HCT116 (cell line): ENCODE measurements at regions not wholly inside any gene's neighbourhood (a gene's known extent, or its start where the extent isn't known, plus 50 kb on each side); places are given as distances from the start of the nearest gene placed in this dataset.

Experiments
- ATAC-seq: fragments of 200-7000 bp; cut with Tn5 transposase; 2 replicates; pipeline ENCODE4 v1.9.1; 2020; ENCODE audit warnings: mild to moderate bottlenecking, moderate library complexity
- BruUV-seq: library from RNA; stranded (reverse); fragments of 400-500 nt; replicated peaks from 2 replicates; lab custom pipeline; 2021; lab: Mats Ljungman, UMichigan
- CTCF ChIA-PET: fragments of 300-600 bp; sonication (Branson Sonifier 250); formaldehyde crosslinking; loops from one replicate; lab custom pipeline; 2021; ENCODE audit warnings: antibody characterized with exemption; lab: Charles Lee
- POLR2A ChIA-PET: fragments of 300-600, 350-600 bp; sonication (Branson Sonifier 250); formaldehyde crosslinking; loops from one replicate; lab custom pipeline; 2021; ENCODE audit warnings: antibody characterized with exemption; lab: Charles Lee
- RAD21 ChIA-PET, 2 experiments: fragments of 300-600 bp; sonication (Branson Sonifier 250); formaldehyde crosslinking; loops; one replicate each; lab custom pipeline; 2023; ENCODE audit warnings: low total read pairs in 2 of 2; ENCODE audit not compliant: uncharacterized antibody in 2 of 2, unreplicated experiment in 2 of 2, low non-redundant PET in 1 of 2; lab: Charles Lee
- DNase-seq: peaks from one replicate; pipeline ENCODE4 v3.0.0-alpha.2; 2010; ENCODE audit warnings: low read depth, low spot score
- H2AFZ ChIP-seq: fragments of 200-600 bp; shearing (Covaris generic), sonication (generic); 2 replicates; pipeline ENCODE4 v1.6.1; 2017; ENCODE audit warnings: low read depth, mixed run types, mixed read lengths, antibody characterized with exemption, low read length; ENCODE audit not compliant: poor library complexity, severe bottlenecking
- H3K27ac ChIP-seq: 2 replicates; pipeline ENCODE4 v1.5.1; 2012; ENCODE audit warnings: low read depth, low read length
- H3K27me3 ChIP-seq: fragments of 200-600 bp; sonication (generic); 2 replicates; pipeline ENCODE4 v1.6.1; 2016; ENCODE audit warnings: mixed run types, low read length, mixed read lengths; ENCODE audit not compliant: insufficient read depth
- H3K36me3 ChIP-seq, 2 experiments: fragments of 200-500 bp in 1 of 2; fragments of 200-600 bp in 1 of 2; sonication (Bioruptor generic) in 1 of 2; sonication (generic) in 1 of 2; 2 replicates each; pipeline versions ENCODE4 v1.5.1 to v1.6.1; 2014 to 2016; ENCODE audit warnings: low read length in 2 of 2, inconsistent platforms in 1 of 2, mixed read lengths in 1 of 2, mixed run types in 1 of 2; ENCODE audit not compliant: insufficient read depth in 2 of 2, control insufficient read depth in 1 of 2
- H3K4me1 ChIP-seq, 2 experiments: fragments of 200-600 bp in 1 of 2; sonication (generic) in 1 of 2; 2 replicates each; pipeline versions ENCODE4 v1.5.1 to v1.6.1; 2012 to 2017; ENCODE audit warnings: low read length in 2 of 2, inconsistent platforms in 1 of 2, mild to moderate bottlenecking in 1 of 2, mixed read lengths in 1 of 2, mixed run types in 1 of 2, moderate library complexity in 1 of 2; ENCODE audit not compliant: insufficient read depth in 2 of 2, control insufficient read depth in 1 of 2
- H3K4me2 ChIP-seq: fragments of 200-600 bp; sonication (generic); 2 replicates; pipeline ENCODE4 v1.6.1; 2017; ENCODE audit warnings: mixed run types, low read length, mixed read lengths
- H3K4me3 ChIP-seq, 2 experiments: fragments of 200-600 bp in 1 of 2; sonication (generic) in 1 of 2; replicated peaks in 1 of 2; 2 replicates each; pipeline ENCODE4 v1.5.1; 2011 to 2016; ENCODE audit warnings: low read length in 2 of 2, control low read depth in 1 of 2, low read depth in 1 of 2, mild to moderate bottlenecking in 1 of 2, mixed read lengths in 1 of 2, mixed run types in 1 of 2
- H3K79me2 ChIP-seq: fragments of 200-600 bp; sonication (generic); 2 replicates; pipeline ENCODE4 v1.6.1; 2017; ENCODE audit warnings: mild to moderate bottlenecking, mixed run types, low read length, moderate library complexity, mixed read lengths; ENCODE audit not compliant: insufficient read depth
- H3K9ac ChIP-seq: fragments of 200-600 bp; sonication (generic); 2 replicates; pipeline ENCODE4 v1.6.1; 2016; ENCODE audit warnings: low read length, mixed read lengths
- H3K9me2 ChIP-seq: fragments of 200-600 bp; sonication (generic), shearing (Covaris generic); 2 replicates; pipeline ENCODE4 v1.6.1; 2017; ENCODE audit warnings: mixed run types, mild to moderate bottlenecking, moderate library complexity; ENCODE audit not compliant: insufficient read depth
- H3K9me3 ChIP-seq, 2 experiments: fragments of 200-500 bp in 1 of 2; fragments of 200-600 bp in 1 of 2; sonication (Bioruptor generic) in 1 of 2; sonication (generic) in 1 of 2; 2 replicates each; pipeline ENCODE4 v1.6.1; 2014 to 2017; ENCODE audit warnings: low read length in 2 of 2, mixed read lengths in 2 of 2, inconsistent platforms in 1 of 2, low read depth in 1 of 2, mild to moderate bottlenecking in 1 of 2, mixed run types in 1 of 2, moderate library complexity in 1 of 2; ENCODE audit not compliant: control insufficient read depth in 1 of 2, insufficient read depth in 1 of 2
- H4K20me1 ChIP-seq: fragments of 200-600 bp; sonication (generic), shearing (Covaris generic); 2 replicates; pipeline ENCODE4 v1.6.1; 2017; ENCODE audit warnings: mixed run types, mild to moderate bottlenecking, moderate library complexity; ENCODE audit not compliant: insufficient read depth
- CBX3 ChIP-seq: IDR thresholded peaks from 2 replicates; pipeline ENCODE4 v1.6.1; 2012; ENCODE audit warnings: low read depth
- CEBPB ChIP-seq: IDR thresholded peaks from 2 replicates; pipeline ENCODE4 v1.6.1; 2012; ENCODE audit warnings: low read depth
- ELF1 ChIP-seq: IDR thresholded peaks from 2 replicates; pipeline ENCODE4 v1.6.1; 2012; ENCODE audit warnings: low read depth, borderline replicate concordance
- EZH2 ChIP-seq: fragments of 200-600 bp; sonication (generic); IDR thresholded peaks from 2 replicates; pipeline ENCODE4 v1.6.1; 2017; ENCODE audit warnings: antibody characterized with exemption, mixed run types
- JUND ChIP-seq: IDR thresholded peaks from 2 replicates; pipeline ENCODE4 v1.6.1; 2012
- POLR2AphosphoS5 ChIP-seq: IDR thresholded peaks from 2 replicates; pipeline ENCODE4 v1.6.1; 2011; ENCODE audit warnings: mild to moderate bottlenecking, low read depth, low read length, moderate library complexity
- RAD21 ChIP-seq: IDR thresholded peaks from 2 replicates; pipeline ENCODE4 v1.6.1; 2012; ENCODE audit warnings: low read depth, mild to moderate bottlenecking
- SIN3A ChIP-seq: IDR thresholded peaks from 2 replicates; pipeline ENCODE4 v1.6.1; 2012; ENCODE audit warnings: low read depth
- TCF7L2 ChIP-seq: IDR thresholded peaks from 2 replicates; pipeline ENCODE4 v1.7.0; 2011; ENCODE audit warnings: borderline replicate concordance, inconsistent platforms; ENCODE audit not compliant: insufficient read depth, insufficient read length; ENCODE audit errors: extremely low read depth
- YY1 ChIP-seq: IDR thresholded peaks from 2 replicates; pipeline ENCODE4 v1.6.1; 2011; ENCODE audit warnings: low read length, low read depth, moderate library complexity, mild to moderate bottlenecking; ENCODE audit not compliant: insufficient replicate concordance; ENCODE audit errors: extremely low read depth
- ZFX ChIP-seq: fragments of 450-650 bp; IDR thresholded peaks from 2 replicates; pipeline ENCODE4 v1.6.1; 2017
- ZNF274 ChIP-seq: fragments of 200-500 bp; sonication (Bioruptor generic); IDR thresholded peaks from 2 replicates; pipeline ENCODE4 v1.6.1; 2014; ENCODE audit warnings: mild to moderate bottlenecking, low read depth, low read length, inconsistent platforms
- intact Hi-C: fragments of 100-400 bp; cut with micrococcal nuclease; formaldehyde crosslinking; loops from 2 replicates; pipeline ENCODE4 v1.10.0; 2022
- TF ChIP-seq, protein P1 (sequence below): IDR thresholded peaks from 2 replicates; pipeline ENCODE4 v1.6.1; 2012
- TF ChIP-seq, protein P2 (sequence below): IDR thresholded peaks from 2 replicates; pipeline ENCODE4 v1.6.1; 2011; ENCODE audit warnings: mild to moderate bottlenecking, low read length, moderate library complexity; ENCODE audit not compliant: insufficient replicate concordance; ENCODE audit errors: extremely low read depth
- TF ChIP-seq, protein P3 (sequence below), 3 experiments: fragments of 200-600 bp in 1 of 3; sonication (generic) in 1 of 3; IDR thresholded peaks in 2 of 3; conservative IDR thresholded peaks in 1 of 3; 2 replicates each; pipeline ENCODE4 v1.5.1; 2012 to 2017; ENCODE audit warnings: low read depth in 2 of 3, low read length in 2 of 3, antibody characterized with exemption in 1 of 3, borderline replicate concordance in 1 of 3, control low read depth in 1 of 3, mild to moderate bottlenecking in 1 of 3, mixed read lengths in 1 of 3, mixed run types in 1 of 3, moderate library complexity in 1 of 3; ENCODE audit not compliant: insufficient read depth in 1 of 3

DNA sequence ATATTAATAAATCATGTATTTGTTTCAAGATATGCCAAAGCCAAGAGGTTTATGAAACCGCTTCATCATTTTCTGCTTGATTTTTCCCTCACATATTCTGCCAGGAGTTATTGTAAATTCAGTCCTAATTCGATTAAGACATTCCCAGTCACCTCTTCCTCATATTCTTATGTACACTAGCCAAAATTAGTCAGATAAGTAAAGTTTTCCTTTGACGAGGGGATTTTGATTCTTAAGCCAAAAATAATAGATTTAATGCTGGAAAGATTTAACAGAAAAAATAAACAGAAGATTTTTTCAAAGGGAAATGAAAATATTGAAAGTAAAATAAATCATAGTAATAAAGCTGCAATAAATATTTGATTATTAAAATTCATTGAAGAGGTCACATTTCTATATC lies 51.0 kb upstream of the VEGFC start:
- no peak overlapping the region for H3K4me3 ChIP-seq
- ATAC-seq (no peak), DNase-seq (no peak)
- no peak overlapping the region for H3K27ac ChIP-seq
- no peaks in the 10 kb centered on the region for H4K20me1 ChIP-seq
- ChIA-PET RAD21 (no interaction called here), POLR2A (no interaction called here), CTCF (no interaction called here)
- H3K9me2 ChIP-seq = no peaks in the 10 kb centered on the region
- intact Hi-C loops = no loop called here
- H2AFZ ChIP-seq = no peak overlapping the region
- BruUV-seq = no TSS peak
- no peak overlapping the region for H3K9ac ChIP-seq
- H3K4me2 ChIP-seq = no peak overlapping the region
- H3K4me1 ChIP-seq = peaks cover 0 to 6% of the 10 kb centered on the region in 2 experiments; a peak in 2 of 4 replicates
- no peaks in the 10 kb centered on the region for H3K27me3 ChIP-seq
- H3K79me2 ChIP-seq = no peaks in the 10 kb centered on the region
- no peak for TF ChIP-seq ZNF274
- no peak for TF ChIP-seq RAD21
- no peak for TF ChIP-seq YY1
- TF ChIP-seq ELF1 = no peak
- no peak for TF ChIP-seq CEBPB
- no peak for TF ChIP-seq CBX3
- no peak for TF ChIP-seq EZH2
- TF ChIP-seq SIN3A = no peak
- TF ChIP-seq POLR2AphosphoS5 = no peak
- TF ChIP-seq ZFX = no peak
- TF ChIP-seq, protein P1, sequence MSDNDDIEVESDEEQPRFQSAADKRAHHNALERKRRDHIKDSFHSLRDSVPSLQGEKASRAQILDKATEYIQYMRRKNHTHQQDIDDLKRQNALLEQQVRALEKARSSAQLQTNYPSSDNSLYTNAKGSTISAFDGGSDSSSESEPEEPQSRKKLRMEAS = no peak
- TF ChIP-seq, protein P2, sequence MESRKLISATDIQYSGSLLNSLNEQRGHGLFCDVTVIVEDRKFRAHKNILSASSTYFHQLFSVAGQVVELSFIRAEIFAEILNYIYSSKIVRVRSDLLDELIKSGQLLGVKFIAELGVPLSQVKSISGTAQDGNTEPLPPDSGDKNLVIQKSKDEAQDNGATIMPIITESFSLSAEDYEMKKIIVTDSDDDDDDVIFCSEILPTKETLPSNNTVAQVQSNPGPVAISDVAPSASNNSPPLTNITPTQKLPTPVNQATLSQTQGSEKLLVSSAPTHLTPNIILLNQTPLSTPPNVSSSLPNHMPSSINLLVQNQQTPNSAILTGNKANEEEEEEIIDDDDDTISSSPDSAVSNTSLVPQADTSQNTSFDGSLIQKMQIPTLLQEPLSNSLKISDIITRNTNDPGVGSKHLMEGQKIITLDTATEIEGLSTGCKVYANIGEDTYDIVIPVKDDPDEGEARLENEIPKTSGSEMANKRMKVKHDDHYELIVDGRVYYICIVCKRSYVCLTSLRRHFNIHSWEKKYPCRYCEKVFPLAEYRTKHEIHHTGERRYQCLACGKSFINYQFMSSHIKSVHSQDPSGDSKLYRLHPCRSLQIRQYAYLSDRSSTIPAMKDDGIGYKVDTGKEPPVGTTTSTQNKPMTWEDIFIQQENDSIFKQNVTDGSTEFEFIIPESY = no peak
- TF ChIP-seq, protein P3, sequence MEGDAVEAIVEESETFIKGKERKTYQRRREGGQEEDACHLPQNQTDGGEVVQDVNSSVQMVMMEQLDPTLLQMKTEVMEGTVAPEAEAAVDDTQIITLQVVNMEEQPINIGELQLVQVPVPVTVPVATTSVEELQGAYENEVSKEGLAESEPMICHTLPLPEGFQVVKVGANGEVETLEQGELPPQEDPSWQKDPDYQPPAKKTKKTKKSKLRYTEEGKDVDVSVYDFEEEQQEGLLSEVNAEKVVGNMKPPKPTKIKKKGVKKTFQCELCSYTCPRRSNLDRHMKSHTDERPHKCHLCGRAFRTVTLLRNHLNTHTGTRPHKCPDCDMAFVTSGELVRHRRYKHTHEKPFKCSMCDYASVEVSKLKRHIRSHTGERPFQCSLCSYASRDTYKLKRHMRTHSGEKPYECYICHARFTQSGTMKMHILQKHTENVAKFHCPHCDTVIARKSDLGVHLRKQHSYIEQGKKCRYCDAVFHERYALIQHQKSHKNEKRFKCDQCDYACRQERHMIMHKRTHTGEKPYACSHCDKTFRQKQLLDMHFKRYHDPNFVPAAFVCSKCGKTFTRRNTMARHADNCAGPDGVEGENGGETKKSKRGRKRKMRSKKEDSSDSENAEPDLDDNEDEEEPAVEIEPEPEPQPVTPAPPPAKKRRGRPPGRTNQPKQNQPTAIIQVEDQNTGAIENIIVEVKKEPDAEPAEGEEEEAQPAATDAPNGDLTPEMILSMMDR (IDR thresholded peaks at IDR 0.05 in 2 of 3, conservative IDR thresholded peaks at IDR 0.05 in 1 of 3; ENCODE audit: borderline replicate concordance in 1 of 3, insufficient read depth in 1 of 3, low read depth in 2 of 3, low read length in 2 of 3) = no peak
- no peak for TF ChIP-seq JUND
- no peak for TF ChIP-seq TCF7L2
- no peaks in the 10 kb centered on the region for H3K36me3 ChIP-seq
- no peaks in the 10 kb centered on the region for H3K9me3 ChIP-seq
